HFF-Myc (cell line): ENCODE measurements at regions not wholly inside any gene's neighbourhood (a gene's known extent, or its start where the extent isn't known, plus 50 kb on each side); places are given as distances from the start of the nearest gene placed in this dataset.

Experiments used
- DNase-seq: peaks from one replicate; pipeline ENCODE4 v3.0.0-alpha.2; 2011; ENCODE audit warnings: low read depth; ENCODE audit errors: extremely low read depth
- H3K4me3 ChIP-seq: replicated peaks from 2 replicates; pipeline ENCODE4 v1.5.1; 2011; ENCODE audit warnings: low read depth, mild to moderate bottlenecking, control low read depth, low read length
- TF ChIP-seq, protein P1 (sequence below): IDR thresholded peaks from 2 replicates; pipeline ENCODE4 v1.5.1; 2012; ENCODE audit warnings: mild to moderate bottlenecking, low read depth, low read length, control low read depth; ENCODE audit errors: missing control alignments

DNA sequence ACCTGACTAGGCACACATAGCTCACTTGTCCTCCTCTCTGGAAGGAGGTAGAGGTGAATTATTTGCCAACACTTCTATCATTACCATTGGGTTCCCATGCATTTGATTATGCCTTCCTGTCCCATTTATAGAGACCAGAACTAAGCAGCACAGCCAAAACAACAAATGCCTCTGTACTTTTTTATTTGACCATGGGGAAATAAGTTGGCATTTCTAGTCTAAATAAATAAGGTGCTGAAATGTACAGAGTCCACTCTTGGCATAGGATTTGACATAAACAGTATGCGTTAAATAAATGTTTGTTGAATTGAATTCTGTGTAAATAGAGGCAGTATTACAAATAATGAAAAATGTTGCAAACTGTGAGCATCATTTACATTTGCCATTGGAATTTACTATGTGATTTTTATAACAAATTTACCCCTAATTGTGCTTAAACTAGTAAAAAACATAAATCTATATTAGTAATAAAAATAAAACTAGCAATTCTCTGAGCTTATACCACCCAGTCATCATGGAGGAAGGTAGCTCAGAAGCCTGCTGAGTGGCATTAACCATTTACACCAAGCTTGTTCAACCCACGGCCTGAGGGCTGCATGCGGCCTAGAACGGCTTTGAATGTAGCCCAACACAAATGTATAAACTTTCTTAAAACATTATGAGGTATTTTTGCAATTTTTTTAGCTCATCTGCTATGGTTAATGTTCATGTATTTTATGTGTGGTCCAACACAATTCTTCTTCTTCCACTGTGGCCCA lies 367.8 kb downstream of the FIGN start:
- H3K4me3 ChIP-seq, result no peak overlapping the region
- DNase-seq, result no peak
- TF ChIP-seq, protein P1, sequence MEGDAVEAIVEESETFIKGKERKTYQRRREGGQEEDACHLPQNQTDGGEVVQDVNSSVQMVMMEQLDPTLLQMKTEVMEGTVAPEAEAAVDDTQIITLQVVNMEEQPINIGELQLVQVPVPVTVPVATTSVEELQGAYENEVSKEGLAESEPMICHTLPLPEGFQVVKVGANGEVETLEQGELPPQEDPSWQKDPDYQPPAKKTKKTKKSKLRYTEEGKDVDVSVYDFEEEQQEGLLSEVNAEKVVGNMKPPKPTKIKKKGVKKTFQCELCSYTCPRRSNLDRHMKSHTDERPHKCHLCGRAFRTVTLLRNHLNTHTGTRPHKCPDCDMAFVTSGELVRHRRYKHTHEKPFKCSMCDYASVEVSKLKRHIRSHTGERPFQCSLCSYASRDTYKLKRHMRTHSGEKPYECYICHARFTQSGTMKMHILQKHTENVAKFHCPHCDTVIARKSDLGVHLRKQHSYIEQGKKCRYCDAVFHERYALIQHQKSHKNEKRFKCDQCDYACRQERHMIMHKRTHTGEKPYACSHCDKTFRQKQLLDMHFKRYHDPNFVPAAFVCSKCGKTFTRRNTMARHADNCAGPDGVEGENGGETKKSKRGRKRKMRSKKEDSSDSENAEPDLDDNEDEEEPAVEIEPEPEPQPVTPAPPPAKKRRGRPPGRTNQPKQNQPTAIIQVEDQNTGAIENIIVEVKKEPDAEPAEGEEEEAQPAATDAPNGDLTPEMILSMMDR, result no peak

GRCh38 chr2:163364736-163365135 lies 371.1 kb downstream of the FIGN start:
- TF ChIP-seq, protein P1, result no peak
- DNase-seq, result no peak
- no peak overlapping the region for H3K4me3 ChIP-seq

- TF ChIP-seq, protein P1, result no peak
- no peak overlapping the region for H3K4me3 ChIP-seq
- DNase-seq, result no peak
Observed at GRCh38 chr2:163353551-163353950, 382.3 kb downstream of the FIGN start.

DNA sequence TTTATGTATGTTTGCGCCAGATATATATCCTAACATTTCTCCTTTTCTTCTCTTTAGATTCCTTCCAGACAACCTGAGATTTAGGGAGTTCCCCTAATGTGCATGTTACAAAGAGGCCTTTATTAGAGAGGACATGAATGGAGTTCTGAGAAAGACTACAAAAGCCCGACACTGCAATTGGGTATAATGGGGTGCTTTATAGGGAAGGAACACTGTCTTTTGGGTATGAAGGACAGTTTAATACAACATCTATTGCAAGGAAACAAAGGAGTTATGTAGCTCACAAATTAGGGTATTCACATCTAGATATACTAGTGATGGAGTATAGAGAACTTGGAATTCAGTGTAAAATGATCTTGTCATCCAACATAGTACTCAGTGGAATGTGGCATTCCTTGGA lies 383.8 kb downstream of the FIGN start:
- H3K4me3 ChIP-seq, result no peak overlapping the region
- TF ChIP-seq, protein P1, result no peak
- no peak for DNase-seq

GRCh38 chr2:163351143-163351542 lies 384.7 kb downstream of the FIGN start:
- DNase-seq, result no peak
- no peak overlapping the region for H3K4me3 ChIP-seq
- TF ChIP-seq, protein P1, result no peak

DNA sequence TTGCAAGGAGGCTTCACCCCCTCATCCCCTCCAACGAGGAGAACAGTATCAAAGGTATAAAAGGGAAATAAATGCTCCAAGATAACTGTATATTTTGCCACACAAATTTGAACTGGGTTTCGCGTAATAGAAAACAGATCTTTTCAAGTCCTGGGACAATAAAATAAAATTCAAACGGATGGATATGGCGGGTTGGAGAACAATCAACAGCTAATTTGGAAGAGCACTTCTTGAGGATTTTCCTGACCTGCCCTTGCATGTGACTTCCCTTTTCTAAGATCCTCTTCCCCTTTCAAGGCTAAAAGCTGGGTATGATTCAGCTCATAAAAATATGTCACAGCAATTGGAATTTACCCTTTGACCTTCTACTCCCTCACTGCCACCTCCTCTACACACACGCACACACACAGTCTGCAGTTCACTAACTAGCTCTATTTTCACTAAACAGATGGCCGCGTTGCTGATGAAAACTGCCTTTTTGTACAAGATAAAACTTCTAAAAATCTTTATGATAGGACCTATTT lies 386.9 kb downstream of the FIGN start:
- H3K4me3 ChIP-seq, result peak overlapping the region; percentile 14; the same call in 1 of the 2 replicates
- TF ChIP-seq, protein P1, result no peak
- peak; percentile 41 for DNase-seq
